ENCODE measurements at regions not wholly inside any gene's neighbourhood (a gene's known extent, or its start where the extent isn't known, plus 50 kb on each side); places are given as distances from the start of the nearest gene placed in this dataset.
"Not testable (repeated sequence)": the region's sequence is repeated elsewhere in the genome, so short reads cannot be mapped to it uniquely, and the experiment has no call there.

DNA sequence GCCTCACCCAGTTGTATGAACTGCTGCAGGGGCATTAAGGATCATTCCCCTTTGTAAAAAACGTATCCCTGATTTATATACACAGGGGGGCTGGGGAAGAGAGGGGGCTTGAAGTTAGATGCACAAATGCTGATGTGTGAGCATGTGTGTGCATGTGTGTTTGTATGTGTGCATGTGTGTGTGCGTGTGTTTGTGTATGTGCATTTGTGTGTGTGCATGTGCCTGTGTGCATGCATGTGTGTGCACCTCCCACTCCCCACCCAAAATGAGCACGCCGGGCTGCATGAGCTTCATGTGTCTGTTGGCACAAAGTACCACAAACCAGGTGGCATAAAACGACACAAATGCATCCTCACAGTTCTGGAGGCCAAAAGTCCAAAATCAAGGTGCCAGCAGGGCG lies 1315.2 kb downstream of the TBC1D22A start:
- DNase-seq (ENCODE audit: low read depth): no peak

DNA sequence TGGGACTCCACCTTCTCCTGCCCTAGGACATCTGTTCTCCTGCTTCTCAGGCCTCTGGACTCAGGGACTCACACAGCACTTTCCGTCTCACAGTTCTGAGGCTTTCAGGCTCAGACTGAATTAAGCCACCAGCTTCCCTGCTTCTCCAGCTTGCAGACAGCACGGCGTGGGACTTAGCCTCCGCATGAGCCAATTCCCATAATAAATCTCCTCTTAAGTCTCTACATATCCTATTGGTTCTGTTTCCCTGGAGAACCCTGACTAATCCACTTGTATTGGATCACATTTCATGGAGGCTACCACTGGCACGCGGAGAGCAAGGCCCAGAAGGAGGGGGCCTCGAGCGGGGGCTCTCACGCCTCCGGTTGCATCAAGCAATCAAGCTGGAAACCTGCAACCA lies 1313.6 kb downstream of the TBC1D22A start:
- DNase-seq (ENCODE audit: low read depth): no peak

- DNase-seq (ENCODE audit: low read depth): no peak
Observed at GRCh38 chr22:48075604-48076003, 1313.2 kb downstream of the TBC1D22A start.

- no peak for DNase-seq (ENCODE audit: low read depth)
Observed at GRCh38 chr22:48072777-48073176, 1310.3 kb downstream of the TBC1D22A start.

DNA sequence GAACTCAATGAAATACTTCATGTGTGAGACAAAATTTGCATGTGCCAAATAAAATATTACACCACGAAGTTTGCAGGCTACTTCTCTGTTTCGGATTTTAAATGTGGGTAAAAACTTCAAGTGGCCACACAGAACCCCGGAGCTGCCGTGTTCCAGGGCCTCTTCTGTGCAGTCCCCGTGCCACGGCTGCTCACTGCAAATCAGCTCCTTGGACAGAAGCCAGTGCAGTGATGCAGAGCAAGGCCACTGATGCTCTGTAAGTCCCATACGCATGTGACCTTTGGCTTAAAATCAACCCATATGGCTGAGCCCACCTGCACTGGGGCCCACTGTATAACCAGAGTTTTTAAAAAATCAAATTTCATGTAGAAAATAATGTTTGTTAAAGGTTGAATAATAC lies 1309.4 kb downstream of the TBC1D22A start:
- DNase-seq (ENCODE audit: low read depth): no peak

DNA sequence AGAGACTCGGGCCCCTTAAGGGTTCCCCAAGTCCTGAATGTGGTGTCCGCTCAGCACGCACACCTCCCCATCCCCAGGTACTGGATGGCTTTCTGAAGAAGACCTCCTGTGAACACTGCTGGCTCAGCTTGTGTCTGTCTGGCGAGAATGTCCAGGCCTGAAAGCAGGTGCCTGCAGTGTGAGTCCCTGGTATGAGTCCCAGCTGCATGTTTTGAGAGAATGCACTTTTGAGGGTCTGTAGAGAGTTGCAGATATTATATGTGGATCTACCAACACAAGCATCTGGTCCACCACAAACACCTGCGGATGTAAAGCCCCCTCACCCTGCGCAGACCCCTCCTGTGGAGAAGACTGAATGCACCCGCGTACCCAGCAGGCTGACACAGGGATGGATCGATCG lies 1308.9 kb downstream of the TBC1D22A start:
- DNase-seq (ENCODE audit: low read depth): no peak

GRCh38 chr22:48070760-48071159 lies 1308.3 kb downstream of the TBC1D22A start:
- DNase-seq (ENCODE audit: low read depth): no peak

DNA sequence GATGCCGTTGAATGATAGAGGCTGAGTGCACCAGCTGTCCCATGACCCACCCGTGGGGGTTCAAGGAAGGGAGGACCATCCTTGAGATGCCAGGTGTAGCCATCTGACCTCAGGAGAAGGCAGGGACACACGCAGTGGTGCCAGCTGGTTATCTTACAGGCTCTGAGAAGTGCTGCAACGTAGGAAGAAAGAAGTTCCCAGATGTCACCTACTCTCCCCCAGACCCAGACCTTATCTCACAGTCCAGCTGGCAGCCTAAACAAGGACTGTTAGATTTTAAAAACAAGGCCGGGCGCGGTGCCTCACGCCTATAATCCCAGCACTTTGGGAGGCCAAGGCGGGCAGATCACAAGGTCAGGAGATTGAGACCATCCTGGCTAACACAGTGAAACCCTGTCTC lies 1307.6 kb downstream of the TBC1D22A start:
- DNase-seq (ENCODE audit: low read depth): no peak

GRCh38 chr22:48069256-48069655 lies 1306.8 kb downstream of the TBC1D22A start:
- DNase-seq (ENCODE audit: low read depth): no peak

DNA sequence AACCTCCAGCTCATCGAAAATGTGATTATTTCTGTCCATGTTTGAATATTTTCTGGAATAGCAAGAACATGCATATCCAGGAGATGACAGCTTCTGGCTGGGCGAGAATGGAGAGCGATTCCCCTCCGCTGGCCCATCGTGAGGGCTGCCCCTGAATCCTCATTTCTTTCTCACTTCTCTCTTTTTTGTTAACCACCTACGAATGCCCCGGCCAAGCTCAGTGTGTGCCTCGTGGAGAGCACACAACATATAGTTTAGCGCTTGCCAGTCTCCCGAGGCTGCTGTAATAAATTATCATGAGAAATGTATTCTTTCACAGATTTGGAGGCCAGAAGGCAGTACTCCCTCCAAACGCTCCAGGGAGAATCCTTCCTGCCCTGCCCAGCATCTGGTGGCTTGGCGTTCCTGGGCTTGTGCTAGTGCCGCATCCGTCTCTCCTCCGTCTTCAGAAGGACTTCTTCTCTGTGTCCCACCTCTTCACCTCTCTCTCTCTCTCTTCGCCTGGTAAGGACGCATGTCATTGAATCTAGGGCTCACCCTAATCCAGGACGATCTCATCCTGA lies 1306.0 kb downstream of the TBC1D22A start:
- DNase-seq (ENCODE audit: low read depth): no peak

- no peak for DNase-seq (ENCODE audit: low read depth)
Observed at GRCh38 chr22:48065892-48066291, 1303.4 kb downstream of the TBC1D22A start.

GRCh38 chr22:48061726-48062125 lies 1299.3 kb downstream of the TBC1D22A start:
- no peak for DNase-seq (ENCODE audit: low read depth)

GRCh38 chr22:48060266-48060665 lies 1297.8 kb downstream of the TBC1D22A start:
- no peak for DNase-seq (ENCODE audit: low read depth)

- DNase-seq (ENCODE audit: low read depth): not testable (repeated sequence)
Observed at GRCh38 chr22:48059521-48059920, 1297.1 kb downstream of the TBC1D22A start.

- no peak for DNase-seq (ENCODE audit: low read depth)
Observed at GRCh38 chr22:48057116-48057835, 1294.8 kb downstream of the TBC1D22A start.

GRCh38 chr22:48055827-48056226 lies 1293.4 kb downstream of the TBC1D22A start:
- DNase-seq (ENCODE audit: low read depth): no peak

- DNase-seq (ENCODE audit: low read depth): no peak
Observed at GRCh38 chr22:48055185-48055584, 1292.7 kb downstream of the TBC1D22A start.

DNA sequence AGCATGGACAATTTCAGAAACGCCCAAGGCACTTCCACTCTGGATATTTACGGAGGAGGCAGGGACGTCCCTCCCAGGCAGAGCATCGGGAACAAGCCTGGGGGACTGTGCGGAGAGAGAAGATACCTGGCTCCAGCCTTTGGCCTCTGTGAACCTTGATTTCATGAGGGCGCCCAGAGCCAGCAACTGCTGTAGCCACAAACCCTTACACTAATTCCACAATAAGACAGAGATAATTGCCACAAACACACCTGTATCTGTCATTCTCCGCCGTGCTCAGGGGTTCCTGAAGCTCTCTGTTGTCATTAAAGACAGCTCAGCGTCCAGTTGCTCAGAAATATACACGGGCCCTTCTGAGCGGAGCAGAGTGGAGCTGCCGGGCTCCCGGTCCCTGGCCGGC lies 1292.1 kb downstream of the TBC1D22A start:
- no peak for DNase-seq (ENCODE audit: low read depth)

- no peak for DNase-seq (ENCODE audit: low read depth)
Observed at GRCh38 chr22:48053973-48054372, 1291.5 kb downstream of the TBC1D22A start.

GRCh38 chr22:48053486-48053885 lies 1291.0 kb downstream of the TBC1D22A start:
- no peak for DNase-seq (ENCODE audit: low read depth)

- no peak for DNase-seq (ENCODE audit: low read depth)
Observed at GRCh38 chr22:48052621-48052890, 1290.1 kb downstream of the TBC1D22A start.

DNA sequence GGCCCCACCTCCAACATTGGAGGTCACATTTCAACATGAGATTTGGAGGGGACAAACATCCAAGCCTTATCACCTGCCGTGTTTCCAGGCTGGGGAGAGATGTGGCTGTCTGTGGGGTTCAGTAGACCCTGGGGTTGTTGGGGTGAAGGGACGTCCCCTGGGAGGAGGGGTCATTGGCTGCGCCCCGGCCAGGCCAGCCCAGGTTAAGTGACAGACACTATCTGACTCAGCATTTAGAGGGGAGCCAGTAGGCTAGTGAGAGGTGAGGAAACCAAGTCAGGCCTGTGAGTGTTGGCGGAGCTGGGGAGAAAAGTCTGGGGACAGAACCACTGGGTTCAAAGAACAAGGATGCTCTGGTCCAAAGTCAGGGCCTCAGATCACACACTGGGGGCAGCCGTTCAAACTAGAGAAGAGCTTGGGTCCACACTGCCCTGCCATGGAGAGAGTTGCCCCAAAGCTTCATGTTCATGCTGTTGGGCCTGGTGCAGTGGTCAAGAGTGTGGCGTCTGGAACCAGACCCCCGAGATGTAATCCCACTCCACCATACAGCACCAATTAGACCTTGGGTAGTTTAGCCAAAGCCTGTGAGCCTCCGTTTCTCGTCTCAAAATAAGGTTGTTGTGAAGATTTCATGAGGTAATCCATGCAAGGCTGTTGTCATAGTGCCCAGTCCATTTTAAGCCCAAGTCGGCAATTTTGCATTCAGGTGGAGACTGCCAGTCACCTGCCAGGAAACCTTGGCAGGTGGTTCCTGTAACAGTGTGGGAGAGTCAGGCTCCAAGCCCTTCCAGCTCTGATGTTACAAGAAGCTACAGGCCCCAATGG lies 1289.6 kb downstream of the TBC1D22A start:
- DNase-seq (ENCODE audit: low read depth): no peak

- no peak for DNase-seq (ENCODE audit: low read depth)
Observed at GRCh38 chr22:48050836-48051235, 1288.4 kb downstream of the TBC1D22A start.
